MM.1S (cell line): ENCODE measurements at regions not wholly inside any gene's neighbourhood (a gene's known extent, or its start where the extent isn't known, plus 50 kb on each side); places are given as distances from the start of the nearest gene placed in this dataset.

Experiments
- EZH2 ChIP-seq: fragments of 300-600 bp; sonication (generic); optimal IDR thresholded peaks from 2 replicates; pipeline ENCODE3; 2017; ENCODE audit warnings: low read depth, mild to moderate bottlenecking, antibody characterized with exemption, low read length, mixed read lengths
- TF ChIP-seq, protein P1 (sequence below): fragments of 300-600 bp; sonication (generic); IDR thresholded peaks from 2 replicates; pipeline ENCODE4 v1.5.1; 2016; ENCODE audit warnings: antibody characterized with exemption, low read length, mixed read lengths

DNA sequence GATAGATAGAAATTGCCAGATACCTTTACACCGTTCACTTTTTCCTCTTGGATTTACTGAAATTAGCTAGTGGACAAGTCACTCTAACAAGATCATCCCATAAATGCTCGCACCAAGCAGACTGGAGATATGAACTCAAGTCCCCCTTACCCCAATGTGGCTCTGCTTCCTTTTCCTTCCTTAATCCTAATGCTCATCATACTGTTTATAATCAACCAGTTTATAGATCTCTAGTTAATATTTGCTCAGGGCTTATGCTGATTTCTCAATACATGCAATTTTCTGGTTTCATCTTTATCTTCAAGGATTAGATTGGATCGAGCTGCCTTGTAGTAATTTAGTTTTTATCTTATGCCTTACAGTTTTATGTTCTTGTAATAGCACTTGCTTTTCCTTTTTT is 318.3 kb upstream of the KLHL29 start:
- TF ChIP-seq, protein P1, sequence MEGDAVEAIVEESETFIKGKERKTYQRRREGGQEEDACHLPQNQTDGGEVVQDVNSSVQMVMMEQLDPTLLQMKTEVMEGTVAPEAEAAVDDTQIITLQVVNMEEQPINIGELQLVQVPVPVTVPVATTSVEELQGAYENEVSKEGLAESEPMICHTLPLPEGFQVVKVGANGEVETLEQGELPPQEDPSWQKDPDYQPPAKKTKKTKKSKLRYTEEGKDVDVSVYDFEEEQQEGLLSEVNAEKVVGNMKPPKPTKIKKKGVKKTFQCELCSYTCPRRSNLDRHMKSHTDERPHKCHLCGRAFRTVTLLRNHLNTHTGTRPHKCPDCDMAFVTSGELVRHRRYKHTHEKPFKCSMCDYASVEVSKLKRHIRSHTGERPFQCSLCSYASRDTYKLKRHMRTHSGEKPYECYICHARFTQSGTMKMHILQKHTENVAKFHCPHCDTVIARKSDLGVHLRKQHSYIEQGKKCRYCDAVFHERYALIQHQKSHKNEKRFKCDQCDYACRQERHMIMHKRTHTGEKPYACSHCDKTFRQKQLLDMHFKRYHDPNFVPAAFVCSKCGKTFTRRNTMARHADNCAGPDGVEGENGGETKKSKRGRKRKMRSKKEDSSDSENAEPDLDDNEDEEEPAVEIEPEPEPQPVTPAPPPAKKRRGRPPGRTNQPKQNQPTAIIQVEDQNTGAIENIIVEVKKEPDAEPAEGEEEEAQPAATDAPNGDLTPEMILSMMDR, result no peak
- TF ChIP-seq EZH2, result no peak
